ENCODE measurements at regions not wholly inside any gene's neighbourhood (a gene's known extent, or its start where the extent isn't known, plus 50 kb on each side); places are given as distances from the start of the nearest gene placed in this dataset.

GRCh38 chr11:129625930-129626329, 189.7 kb upstream of the TMEM45B start:
- TF ChIP-seq, protein P1, sequence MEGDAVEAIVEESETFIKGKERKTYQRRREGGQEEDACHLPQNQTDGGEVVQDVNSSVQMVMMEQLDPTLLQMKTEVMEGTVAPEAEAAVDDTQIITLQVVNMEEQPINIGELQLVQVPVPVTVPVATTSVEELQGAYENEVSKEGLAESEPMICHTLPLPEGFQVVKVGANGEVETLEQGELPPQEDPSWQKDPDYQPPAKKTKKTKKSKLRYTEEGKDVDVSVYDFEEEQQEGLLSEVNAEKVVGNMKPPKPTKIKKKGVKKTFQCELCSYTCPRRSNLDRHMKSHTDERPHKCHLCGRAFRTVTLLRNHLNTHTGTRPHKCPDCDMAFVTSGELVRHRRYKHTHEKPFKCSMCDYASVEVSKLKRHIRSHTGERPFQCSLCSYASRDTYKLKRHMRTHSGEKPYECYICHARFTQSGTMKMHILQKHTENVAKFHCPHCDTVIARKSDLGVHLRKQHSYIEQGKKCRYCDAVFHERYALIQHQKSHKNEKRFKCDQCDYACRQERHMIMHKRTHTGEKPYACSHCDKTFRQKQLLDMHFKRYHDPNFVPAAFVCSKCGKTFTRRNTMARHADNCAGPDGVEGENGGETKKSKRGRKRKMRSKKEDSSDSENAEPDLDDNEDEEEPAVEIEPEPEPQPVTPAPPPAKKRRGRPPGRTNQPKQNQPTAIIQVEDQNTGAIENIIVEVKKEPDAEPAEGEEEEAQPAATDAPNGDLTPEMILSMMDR (IDR thresholded peaks at IDR 0.05): no peak
- TF ChIP-seq EP300 (IDR thresholded peaks at IDR 0.05) (no peak), POLR2A (IDR thresholded peaks at IDR 0.05) (no peak), POLR2AphosphoS5 (IDR thresholded peaks at IDR 0.05) (no peak)
